GM19455 (cell line): ENCODE measurements at regions not wholly inside any gene's neighbourhood (a gene's known extent, or its start where the extent isn't known, plus 50 kb on each side); places are given as distances from the start of the nearest gene placed in this dataset.
"Not testable (repeated sequence)": the region's sequence is repeated elsewhere in the genome, so short reads cannot be mapped to it uniquely, and the experiment has no call there.

Source experiments
- ATAC-seq: cut with Tn5 transposase; IDR thresholded peaks from one replicate; pipeline ENCODE4 v1.9.1; 2021; ENCODE audit not compliant: unreplicated experiment

GRCh38 chr12:59155448-59155847, 235.1 kb upstream of the LRIG3 start:
- no peak for ATAC-seq

GRCh38 chr12:59151243-59151642, 230.9 kb upstream of the LRIG3 start:
- no peak for ATAC-seq

DNA sequence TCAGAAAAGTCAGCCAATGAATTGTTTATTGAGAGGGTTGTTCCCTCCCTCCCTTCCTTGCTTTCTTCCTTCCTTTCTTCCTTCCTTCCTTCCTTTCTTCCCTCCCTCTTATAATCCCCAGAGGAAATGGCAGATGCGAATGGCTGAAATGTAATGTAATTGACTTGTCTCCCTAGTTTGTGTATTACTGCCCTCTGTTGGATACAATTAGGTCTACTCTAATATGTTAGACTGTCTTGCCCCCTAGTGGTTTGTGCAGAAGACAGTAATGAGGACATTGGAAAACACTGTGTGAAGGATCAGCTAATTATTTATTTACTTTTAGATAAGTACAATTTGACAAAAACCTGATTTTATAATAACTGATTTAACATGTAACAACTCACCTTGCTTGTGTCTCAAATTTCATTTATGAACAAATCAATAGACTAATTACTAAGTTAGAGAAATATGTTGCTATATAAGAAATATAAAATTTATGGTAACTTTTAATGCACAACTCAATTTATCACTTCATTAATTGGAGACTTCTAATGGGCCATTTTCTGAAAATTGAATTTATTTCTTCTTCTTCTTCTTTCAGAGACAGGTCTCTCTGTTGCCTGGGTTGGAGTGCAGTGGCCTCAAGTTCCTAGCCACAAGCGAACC, 229.8 kb upstream of the LRIG3 start:
- peak; percentile 100 for ATAC-seq

DNA sequence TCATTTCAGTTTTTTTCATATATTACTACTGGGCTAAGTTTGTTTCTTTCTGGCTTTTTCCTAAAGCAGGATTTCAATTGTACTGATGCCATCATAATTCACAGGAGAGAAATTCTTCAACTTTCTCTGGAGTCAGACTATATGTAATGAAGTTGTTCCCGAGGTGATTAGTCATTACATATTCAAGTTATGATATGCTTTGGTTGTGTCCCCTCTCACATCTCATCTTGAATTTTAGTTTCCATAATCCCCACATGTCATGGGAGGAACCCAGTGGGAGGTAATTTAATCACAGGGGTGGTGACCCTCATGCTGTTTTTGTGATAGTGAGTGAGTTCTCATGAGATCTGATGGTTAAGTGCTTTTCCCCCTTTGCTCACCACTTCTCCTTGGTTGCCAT, 227.5 kb upstream of the LRIG3 start:
- ATAC-seq = no peak

DNA sequence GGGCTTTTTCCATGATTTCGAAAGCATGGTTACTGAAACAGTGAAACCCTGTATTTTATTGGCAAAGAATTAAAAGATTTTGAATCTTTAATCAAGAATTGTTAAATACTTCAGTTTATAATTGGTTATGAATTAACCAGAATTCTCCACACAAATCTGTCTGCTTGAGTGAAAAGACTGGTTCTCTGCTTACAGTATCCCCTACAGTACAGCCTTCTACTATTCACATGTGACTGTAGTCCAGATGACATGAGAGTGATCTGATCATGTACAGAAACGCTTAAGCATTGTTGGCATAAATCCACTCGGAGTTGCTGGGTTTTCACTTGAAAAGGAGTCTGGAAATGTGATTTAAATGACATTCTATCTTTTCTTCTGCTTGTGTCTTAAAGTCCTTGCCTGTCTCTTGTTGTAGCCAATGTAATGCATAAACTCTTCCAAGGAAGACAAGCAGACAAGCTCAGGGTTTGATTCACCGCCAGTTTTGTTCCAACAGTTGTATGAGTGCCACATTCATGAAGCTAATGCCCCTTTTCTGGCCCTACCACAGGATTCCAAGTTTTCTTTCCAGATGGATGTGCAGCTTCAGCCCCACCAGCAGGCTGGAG, 222.0 kb upstream of the LRIG3 start:
- no peak for ATAC-seq

- ATAC-seq = no peak
Measured at GRCh38 chr12:59134750-59135149, 214.4 kb upstream of the LRIG3 start.

DNA sequence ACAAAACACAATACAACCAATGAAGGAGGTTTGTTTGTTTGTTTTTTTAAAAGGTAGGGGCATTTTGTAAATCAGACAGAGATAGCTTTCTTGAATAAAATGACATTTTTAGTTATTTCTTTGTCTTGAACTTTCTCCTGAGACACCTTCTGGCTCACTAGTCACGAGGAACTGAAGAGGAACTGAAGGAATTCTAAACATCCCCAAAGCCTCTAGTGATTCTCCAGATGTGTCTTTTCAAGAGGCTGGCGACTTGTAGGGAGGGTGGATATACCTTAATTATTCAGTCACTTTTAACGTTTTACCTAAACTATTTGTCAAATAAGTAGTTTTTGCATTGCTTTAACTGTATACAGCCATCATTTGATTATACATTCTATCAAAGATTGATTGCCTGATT, 211.2 kb upstream of the LRIG3 start:
- ATAC-seq = no peak

DNA sequence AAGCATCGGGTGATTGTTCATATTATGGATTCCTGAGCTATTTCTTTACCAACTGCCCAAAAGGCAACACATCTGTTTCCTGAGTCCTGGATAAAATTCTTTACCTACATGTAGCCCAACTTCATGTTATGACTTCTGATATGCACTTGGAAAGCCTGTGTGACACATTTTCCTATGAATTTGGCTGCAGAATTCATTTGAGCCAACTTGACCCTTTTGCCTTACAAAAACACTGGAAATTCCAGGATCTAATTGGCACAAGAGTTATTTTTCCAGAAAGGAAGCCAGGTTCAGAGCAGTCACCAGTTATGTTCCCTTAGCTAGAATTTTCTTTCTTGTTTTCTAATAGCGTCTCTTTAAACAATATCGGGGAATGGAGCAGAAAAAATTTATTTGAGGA, 202.5 kb upstream of the LRIG3 start:
- no peak for ATAC-seq

GRCh38 chr12:59121451-59121850, 201.1 kb upstream of the LRIG3 start:
- no peak for ATAC-seq

DNA sequence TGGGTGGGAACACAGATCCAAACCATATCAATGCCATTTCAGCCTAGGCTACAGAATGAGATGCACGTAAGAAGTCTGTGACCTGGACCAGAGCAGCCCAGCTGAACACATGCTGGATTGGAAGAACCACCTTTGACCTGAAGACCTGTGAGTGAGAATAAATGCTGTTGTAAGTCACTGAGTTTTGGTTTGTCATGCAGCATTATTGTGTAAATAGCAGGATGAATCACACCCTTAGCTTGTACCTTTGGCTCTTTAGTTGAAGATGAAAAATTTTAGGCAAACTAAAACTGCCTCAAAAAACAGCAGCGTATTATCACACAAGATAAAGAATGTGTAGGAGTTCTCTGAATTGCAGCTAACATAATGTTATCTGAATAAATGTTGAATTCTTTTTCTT, 199.4 kb upstream of the LRIG3 start:
- ATAC-seq = no peak

DNA sequence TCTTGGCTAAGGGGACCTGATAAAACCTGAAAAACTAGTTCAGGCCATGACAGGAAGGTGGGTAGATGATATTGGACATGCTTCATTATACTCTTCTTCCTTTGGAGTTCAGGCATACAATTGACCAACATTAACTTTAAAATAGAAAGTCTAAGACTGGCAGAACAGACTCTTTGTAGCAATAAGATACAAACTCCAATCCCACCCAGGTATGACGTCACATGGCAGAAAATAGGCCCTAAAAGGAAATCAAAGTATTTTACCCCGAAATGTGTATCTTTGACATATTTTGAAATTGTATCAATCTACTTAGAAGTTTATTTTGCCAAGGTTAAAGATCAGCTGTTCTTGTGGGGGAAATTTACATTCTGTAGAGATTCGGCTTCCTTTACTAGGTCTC, 198.1 kb upstream of the LRIG3 start:
- no peak for ATAC-seq

DNA sequence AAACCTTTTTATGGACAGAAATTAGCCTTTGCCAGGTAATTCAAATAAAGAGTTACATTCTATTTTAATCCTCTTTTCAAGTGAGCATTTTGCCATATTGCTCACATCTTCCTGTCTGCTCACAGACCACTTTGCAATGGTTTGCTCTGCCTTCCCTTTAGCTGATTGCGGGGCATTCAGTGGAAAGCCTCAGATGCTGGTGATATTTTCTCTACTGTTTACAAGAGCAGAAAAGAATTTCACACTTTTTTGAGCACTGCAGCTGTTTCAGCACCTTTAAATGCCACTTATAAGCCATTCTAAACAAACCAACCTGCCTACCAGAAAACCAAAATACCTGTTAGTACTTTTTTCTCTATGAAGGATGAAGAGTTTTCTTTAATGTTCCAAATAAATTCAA, 195.7 kb upstream of the LRIG3 start:
- no peak for ATAC-seq

DNA sequence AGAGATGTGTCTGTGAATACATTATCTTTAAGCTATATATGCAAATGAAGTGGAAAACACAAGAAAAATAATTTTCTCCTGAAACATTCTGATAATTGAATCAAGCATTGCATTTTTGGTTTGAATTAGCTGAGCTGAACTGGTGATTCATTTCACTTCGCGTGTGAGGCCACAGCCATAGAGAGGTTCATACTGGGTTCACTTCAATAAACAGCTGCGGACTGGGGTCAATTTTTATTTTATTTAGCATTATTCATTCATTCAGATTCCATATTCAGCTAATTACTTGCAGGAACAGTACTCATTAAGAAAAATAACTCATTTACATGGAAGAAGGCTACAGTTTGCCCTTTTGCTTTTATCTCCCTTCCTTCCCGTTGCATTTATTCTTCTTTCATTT, 195.2 kb upstream of the LRIG3 start:
- no peak for ATAC-seq

DNA sequence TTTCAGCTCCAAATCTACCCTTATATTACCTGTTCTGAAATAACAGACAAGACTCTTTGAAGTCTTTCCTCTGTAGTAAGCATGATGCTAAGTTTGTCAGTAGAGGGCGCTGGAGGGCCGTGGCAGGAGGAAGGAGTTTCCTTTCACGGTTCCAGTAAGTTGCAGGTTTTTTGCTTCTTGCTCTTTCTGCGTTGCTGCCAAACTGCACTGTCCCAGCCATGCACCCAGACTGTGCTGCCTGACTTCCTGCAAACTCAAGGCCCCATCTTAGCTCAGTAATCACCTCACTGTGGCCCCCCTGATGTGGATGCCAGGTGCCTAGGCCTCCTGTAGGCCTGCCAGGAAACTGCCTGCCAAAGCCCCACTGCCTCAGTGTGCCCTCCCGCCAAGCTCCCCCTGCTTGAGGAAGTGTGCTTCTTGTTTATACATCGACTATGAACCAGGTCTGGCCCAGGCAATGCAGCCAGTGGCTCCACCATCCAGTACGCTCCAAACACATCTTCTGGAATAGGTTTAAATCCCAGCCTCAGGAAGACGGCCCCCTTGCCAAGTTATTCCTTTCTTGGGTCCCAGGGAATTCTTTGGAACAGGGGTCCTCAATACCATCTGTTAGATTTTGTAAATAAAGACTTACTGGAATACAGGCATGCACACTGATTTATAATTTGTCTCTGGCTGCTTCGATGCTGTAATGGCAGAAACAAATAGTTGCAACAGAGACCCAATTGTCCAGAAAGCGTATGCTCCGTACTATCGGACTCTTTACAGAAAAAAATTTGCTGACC, 193.7 kb upstream of the LRIG3 start:
- peak; percentile 82 for ATAC-seq

- no peak for ATAC-seq
Measured at GRCh38 chr12:59111851-59112250, 191.5 kb upstream of the LRIG3 start.

DNA sequence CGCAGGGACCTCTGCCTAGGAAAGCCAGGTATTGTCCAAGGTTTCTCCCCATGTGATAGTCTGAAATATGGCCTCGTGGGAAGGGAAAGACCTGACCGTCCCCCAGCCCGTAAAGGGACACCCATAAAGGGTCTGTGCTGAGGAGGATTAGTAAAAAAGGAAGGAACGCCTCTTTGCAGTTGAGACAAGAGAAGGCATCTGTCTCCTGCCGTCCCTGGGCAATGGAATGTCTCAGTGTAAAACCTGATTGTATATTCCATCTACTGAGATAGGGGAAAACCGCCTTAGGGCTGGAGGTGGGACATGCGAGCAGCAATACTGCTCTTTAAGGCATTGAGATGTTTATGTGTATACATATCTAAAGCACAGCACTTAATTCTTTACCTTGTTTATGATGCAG, 188.2 kb upstream of the LRIG3 start:
- ATAC-seq = not testable (repeated sequence)

GRCh38 chr12:59100585-59100984, 180.3 kb upstream of the LRIG3 start:
- ATAC-seq = no peak

- ATAC-seq = no peak
Measured at GRCh38 chr12:59097876-59098275, 177.6 kb upstream of the LRIG3 start.

DNA sequence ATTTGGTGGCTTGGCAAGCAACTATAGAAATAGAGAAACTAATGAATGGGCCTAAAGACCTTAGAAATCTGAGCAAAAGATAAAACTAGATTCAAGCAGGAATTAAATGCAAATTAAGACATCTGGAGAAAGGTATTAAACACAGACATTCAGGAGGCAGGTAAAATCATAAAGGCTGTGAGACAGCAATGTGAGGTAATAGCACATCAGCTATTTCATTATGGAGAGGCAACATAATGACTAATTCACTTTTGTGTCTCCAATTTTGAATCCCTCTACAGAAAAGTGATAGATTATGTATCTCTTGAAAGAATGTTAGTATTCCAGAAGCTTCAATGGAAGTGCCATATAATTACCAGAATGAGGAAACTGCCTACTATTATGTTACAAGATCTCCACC, 175.9 kb upstream of the LRIG3 start:
- ATAC-seq = no peak

GRCh38 chr12:59093073-59093772, 172.9 kb upstream of the LRIG3 start:
- ATAC-seq = no peak

DNA sequence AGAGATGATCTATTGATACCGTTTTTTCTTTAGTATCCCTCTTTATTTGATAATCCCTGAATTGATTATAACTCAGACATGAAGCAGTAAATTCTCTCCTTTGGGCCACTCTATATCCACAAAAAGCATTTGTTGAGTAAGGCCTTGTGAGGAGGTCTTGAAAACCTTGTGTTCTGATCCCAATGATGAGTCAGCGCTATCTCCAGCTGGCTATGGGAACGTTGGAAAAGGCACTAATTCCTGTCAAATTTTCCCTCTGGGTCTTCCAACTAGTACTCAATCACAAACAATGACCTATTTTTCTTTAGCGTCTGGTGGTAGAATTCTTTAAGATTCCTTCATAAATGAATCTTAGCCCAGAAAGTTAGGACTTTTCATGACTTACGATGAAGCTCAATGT, 168.4 kb upstream of the LRIG3 start:
- ATAC-seq = no peak

DNA sequence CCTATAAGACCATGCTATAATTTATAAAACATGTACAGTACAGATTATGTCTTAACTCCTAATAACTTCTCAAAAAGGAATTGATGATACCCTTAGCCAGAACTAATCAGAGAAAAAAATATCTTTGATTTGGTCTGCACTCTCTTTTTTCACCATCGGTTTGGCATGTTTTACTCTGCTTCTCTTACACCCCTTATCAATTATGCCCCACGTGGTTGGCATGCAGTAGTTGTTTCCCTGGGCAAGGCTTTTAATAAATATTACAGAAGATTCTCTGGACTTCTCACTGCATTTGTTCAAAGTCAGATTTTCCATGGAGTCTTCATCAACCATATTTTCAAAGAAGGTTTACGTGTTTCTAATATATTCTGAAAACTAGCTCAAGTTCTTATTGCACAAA, 167.4 kb upstream of the LRIG3 start:
- ATAC-seq = no peak
